T follicular helper cell (primary cell): ENCODE measurements at regions not wholly inside any gene's neighbourhood (a gene's known extent, or its start where the extent isn't known, plus 50 kb on each side); places are given as distances from the start of the nearest gene placed in this dataset.
"Not testable (repeated sequence)": the region's sequence is repeated elsewhere in the genome, so short reads cannot be mapped to it uniquely, and the experiment has no call there.

Experiments
- DNase-seq: peaks from one replicate; pipeline ENCODE4 v3.0.0-alpha.2; 2020; ENCODE audit warnings: low read depth

GRCh38 chr22:19641254-19641982 is 72.9 kb upstream of the SEPTIN5 start:
- no peak for DNase-seq

DNA sequence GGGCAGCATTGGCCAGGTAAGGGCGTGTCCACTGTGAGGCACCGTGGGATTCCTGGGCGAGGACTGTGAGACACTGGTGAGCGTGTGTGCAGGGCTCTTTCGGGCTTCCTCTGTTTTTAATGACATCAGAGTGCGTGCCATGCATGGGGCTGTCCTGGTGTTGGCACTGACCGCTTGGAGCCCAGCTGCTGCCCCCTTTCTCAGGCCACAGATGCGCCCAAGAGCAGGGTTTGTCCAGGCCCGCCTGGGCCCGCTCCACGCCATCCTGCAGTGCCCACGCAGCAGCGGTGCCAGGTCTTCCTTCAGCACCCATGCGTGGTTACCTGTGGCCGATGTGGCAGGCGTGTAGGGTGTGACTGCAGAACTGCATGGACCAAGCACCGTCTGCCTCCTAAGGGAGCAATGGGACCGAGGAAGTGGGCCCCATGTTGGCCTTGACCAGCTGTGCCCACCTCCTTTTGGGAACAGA is 72.3 kb upstream of the SEPTIN5 start:
- DNase-seq, result no peak

GRCh38 chr22:19643448-19644313 is 70.6 kb upstream of the SEPTIN5 start:
- DNase-seq, result no peak

- DNase-seq, result no peak
These were observed 69.7 kb upstream of the SEPTIN5 start for GRCh38 chr22:19644314-19645223.

GRCh38 chr22:19645391-19645790 is 68.9 kb upstream of the SEPTIN5 start:
- no peak for DNase-seq

GRCh38 chr22:19645905-19646304 is 68.4 kb upstream of the SEPTIN5 start:
- DNase-seq, result no peak

DNA sequence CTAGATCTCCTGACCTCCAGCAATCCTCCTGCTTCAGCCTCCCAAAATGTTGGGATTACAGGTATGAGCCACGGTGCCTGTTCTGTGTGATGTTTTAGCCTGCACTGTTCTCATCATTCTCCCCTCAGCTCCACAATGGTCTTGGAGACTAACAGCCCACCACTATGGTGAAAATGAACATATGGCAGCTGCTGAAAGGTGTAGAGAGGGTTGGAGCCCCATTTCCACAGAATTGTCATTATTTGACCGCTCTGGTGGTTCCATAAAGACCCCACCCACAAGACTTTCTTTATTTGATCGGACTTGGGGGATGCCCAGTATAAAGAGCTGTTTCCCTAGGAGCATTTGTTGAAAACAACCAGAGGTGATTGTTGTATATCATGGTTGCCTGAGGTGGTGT is 67.9 kb upstream of the SEPTIN5 start:
- DNase-seq, result no peak

DNA sequence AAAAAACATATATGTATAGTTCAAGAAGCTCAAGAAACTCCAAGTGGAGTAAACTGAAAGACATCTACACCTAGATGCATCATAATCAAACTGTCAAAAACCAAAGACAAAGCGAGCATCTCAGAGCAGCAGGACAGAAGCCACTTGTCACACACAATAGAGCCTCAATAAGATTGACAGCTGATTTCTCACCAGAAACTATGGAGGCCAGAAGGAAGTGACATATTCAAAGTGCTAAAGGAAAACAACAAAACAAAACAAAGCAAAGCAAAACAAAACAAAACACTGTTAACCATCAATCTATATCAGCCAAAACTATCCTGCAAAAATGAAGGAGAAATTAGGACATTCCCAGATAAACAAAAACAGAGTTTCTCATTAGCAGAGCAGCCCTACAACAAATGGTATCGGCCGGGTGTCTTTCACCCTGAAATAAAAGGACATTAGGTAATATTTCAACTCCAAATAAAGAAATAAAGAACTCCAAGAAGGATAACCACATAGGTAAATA is 65.8 kb upstream of the SEPTIN5 start:
- no peak for DNase-seq

- DNase-seq, result no peak
These were observed 62.0 kb upstream of the SEPTIN5 start for GRCh38 chr22:19652316-19652715.

DNA sequence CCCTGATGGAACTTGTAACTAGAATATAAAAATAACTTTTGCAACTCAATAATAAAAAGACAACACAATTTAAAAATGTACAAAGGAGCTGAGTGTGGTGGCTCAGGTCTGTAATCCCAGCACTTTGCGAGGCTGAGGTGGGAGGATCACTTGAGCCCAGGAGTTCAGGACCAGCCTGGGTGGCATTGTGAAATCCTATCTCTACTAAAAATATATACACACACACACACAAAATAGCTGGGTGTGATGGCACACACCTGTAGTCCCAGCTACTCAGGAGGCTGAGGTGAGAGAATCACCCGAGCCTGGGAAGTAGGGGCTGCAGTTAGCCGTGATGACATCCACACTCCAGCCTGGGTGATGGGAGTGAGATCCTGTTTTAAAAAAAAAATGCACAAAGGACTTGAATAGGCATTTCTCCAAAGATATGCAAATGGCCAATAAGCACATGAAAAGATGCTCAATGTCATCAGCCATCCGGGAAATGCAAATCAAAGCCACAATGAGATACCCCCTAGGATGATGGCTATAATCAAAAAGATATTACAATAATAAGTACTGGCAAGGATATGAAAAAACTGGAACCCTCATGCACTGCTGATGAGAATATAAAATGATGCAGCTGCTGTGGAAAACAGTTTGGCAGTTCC is 59.8 kb upstream of the SEPTIN5 start:
- no peak for DNase-seq

DNA sequence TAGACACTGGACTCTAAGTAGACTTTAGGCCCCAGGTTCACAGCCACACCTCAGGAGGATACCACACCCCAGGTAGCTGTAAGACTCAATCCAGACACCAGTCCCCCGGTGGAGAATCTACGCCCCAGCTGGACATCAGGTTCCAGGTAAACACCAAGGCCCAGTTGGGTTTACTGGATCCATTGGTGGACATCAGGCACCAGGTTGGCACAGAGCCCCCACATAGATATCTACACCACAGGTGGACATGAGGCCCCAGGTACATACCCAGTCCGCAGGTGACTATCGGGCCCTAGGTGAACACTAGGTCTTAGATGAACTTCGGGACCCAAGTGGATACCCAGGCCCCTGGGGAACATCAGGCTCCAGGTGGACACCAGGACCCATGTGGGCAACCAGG is 58.9 kb upstream of the SEPTIN5 start:
- no peak for DNase-seq

GRCh38 chr22:19656541-19657251 is 57.6 kb upstream of the SEPTIN5 start:
- no peak for DNase-seq

DNA sequence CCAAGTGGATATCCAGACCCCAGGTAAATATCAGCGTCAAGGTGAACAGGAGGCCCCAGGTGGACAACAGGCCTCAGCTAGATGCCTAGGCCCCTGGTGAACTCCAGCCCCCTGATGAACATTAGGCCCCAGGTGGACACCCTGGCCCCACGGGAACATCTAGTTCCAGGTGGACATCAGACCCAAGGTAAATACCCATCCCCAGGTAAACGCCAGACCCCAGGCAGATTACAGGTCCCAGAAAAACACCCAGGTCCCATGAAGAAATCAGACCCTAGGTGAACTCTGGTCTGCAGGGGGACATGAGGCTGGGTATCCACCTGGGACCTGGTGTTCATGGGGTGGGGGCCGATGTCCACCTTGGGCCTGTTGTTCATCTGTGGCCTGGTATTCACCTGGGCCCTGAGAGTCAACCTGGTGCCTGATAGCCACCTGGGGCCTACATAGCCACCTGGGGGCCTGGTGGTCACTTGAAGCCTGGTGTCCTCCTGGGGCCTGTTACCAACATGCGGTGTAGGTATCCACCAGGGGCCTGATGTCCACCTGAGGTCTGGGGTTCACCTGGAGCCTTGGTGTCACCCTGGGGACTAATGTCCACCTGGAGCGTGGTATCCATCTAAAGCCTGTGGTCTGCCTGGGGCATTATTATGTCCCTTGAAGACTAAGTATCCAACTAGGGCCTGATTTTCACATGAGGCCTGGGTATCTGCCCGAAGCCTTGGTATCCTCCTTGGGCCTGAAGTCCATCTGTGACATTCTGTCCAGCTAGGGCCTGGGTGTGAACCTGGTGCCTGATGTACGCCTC is 56.8 kb upstream of the SEPTIN5 start:
- no peak for DNase-seq

DNA sequence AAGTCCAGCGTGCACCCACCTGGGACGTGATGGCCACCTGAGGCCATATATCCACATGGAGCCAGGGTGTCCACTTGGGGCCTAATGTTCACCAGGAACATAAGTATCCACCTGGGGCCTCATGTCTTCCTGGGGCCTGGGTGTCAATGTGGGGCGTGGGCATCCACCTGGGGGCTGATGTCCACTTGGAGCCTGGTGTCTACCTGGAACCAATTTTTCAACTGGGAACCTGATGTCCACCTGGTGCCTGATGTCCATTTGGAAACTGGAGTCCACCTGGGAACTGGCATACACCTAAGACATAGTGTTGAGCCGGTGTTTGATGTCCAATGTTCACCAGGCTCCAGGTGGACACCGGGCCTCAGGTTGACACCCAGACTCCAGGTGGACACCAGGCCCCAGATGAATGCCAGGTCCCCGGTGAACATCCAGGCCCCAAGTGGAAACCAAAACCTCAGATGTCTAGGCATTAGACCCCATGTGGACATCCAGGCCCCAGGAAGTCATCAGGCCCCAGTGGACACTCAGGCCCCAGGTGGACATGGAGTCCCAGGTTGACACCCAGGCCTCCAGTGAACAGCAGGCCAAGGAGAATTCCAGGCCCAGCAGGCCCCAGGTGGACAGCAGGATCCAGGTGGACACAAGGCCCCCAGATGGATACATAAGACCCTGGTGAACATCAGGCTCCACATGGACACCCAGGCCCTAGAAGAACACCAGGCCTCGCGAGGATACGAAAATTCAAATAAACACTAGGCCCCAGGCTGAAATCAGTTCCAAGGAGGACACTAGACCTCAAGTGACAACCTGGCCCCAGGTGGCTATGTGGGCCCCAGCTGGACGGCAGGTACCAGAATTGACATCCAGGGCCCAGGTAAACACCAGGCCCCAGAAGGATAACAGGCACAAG is 56.0 kb upstream of the SEPTIN5 start:
- DNase-seq, result no peak

DNA sequence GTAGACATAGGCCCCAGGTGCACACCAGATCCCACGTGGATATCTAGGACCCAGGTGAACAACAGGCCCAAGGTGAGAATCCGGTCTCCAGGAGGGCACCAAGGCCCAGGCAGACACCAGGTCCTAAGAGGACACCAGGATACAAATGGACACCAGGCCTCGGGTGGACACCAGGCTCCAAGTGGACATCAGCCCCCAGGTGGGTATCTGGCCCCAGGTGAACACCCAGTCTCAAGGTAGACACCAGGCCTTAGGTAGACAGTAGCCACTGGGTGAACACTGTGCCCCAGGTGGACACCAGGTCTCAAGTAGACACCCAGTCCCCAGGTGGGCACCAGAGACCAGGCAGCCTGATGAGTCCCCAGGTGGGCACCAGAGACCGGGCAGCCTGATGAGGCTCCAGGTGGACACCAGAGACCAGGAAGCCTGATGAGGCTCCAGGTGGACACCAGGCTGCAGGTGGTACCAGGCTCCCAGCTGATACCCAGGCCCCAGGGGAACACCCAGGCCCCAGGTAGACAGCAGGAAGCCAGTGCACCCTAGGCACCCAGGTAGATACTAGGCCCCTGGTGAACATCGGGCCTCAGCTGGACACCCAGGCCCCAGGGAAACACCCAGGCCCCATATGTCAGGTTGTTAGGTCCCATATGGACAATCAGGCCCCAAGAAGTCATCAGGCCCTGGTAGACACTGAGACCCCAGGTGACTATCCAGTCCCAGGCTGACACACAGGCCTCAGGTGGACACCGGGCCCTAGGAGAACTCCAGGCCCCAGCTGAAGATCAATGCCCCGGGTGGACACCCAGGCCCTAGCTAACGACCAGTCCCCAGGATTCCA is 55.1 kb upstream of the SEPTIN5 start:
- DNase-seq, result no peak

- no peak for DNase-seq
These were observed 54.4 kb upstream of the SEPTIN5 start for GRCh38 chr22:19659805-19660345.

GRCh38 chr22:19660583-19660982 is 53.7 kb upstream of the SEPTIN5 start:
- DNase-seq, result not testable (repeated sequence)

DNA sequence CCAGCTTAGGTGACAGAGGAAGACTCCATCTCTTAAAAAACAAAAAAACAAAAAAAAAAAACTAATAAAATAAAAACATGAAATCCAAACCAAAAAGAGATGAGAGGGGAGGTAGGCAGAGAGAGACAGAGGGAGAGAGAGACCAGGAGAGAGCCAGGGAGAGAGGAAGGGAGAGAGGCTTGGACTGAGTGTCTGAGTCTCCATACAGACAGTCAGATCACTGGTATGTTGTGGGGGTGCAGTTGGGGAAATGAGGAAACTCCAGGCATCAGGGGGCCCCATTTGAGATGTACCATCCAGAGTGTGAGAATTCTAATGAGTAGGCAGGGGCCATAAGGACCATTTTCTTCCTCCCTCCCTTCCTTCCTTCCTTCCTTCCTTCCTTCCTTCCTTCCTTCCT is 53.1 kb upstream of the SEPTIN5 start:
- no peak for DNase-seq
